ENCODE measurements at regions not wholly inside any gene's neighbourhood (a gene's known extent, or its start where the extent isn't known, plus 50 kb on each side); places are given as distances from the start of the nearest gene placed in this dataset.
"Not testable (repeated sequence)": the region's sequence is repeated elsewhere in the genome, so short reads cannot be mapped to it uniquely, and the experiment has no call there.

GRCh38 chr6:170018422-170018935 is 267.1 kb downstream of the ERMARD start:
- DNase-seq (ENCODE audit: low spot score) = no peak

GRCh38 chr6:170017603-170018320 is 266.3 kb downstream of the ERMARD start:
- DNase-seq (ENCODE audit: low spot score) = no peak

- DNase-seq (ENCODE audit: low spot score) = no peak
These were observed 262.4 kb downstream of the ERMARD start for GRCh38 chr6:170013815-170014214.

- DNase-seq (ENCODE audit: low spot score) = no peak
These were observed 260.6 kb downstream of the ERMARD start for GRCh38 chr6:170012037-170012330.

GRCh38 chr6:170011204-170012036 is 260.0 kb downstream of the ERMARD start:
- no peak for DNase-seq (ENCODE audit: low spot score)

GRCh38 chr6:170010665-170011203 is 259.3 kb downstream of the ERMARD start:
- no peak for DNase-seq (ENCODE audit: low spot score)

GRCh38 chr6:170008294-170008785 is 256.9 kb downstream of the ERMARD start:
- DNase-seq (ENCODE audit: low spot score) = no peak

- DNase-seq (ENCODE audit: low spot score) = no peak
These were observed 256.3 kb downstream of the ERMARD start for GRCh38 chr6:170007468-170008293.

- no peak for DNase-seq (ENCODE audit: low spot score)
These were observed 255.6 kb downstream of the ERMARD start for GRCh38 chr6:170006900-170007467.

GRCh38 chr6:170006071-170006899 is 254.9 kb downstream of the ERMARD start:
- no peak for DNase-seq (ENCODE audit: low spot score)

GRCh38 chr6:170005665-170006064 is 254.2 kb downstream of the ERMARD start:
- no peak for DNase-seq (ENCODE audit: low spot score)

- no peak for DNase-seq (ENCODE audit: low spot score)
These were observed 253.3 kb downstream of the ERMARD start for GRCh38 chr6:170004585-170005210.

GRCh38 chr6:170003451-170004160 is 252.2 kb downstream of the ERMARD start:
- DNase-seq (ENCODE audit: low spot score) = no peak

- no peak for DNase-seq (ENCODE audit: low spot score)
These were observed 251.6 kb downstream of the ERMARD start for GRCh38 chr6:170003027-170003426.

- DNase-seq (ENCODE audit: low spot score) = not testable (repeated sequence)
These were observed 250.4 kb downstream of the ERMARD start for GRCh38 chr6:170001782-170002181.

GRCh38 chr6:170000071-170000843 is 248.8 kb downstream of the ERMARD start:
- DNase-seq (ENCODE audit: low spot score) = no peak

- DNase-seq (ENCODE audit: low spot score) = no peak
These were observed 247.9 kb downstream of the ERMARD start for GRCh38 chr6:169999367-169999766.

- DNase-seq (ENCODE audit: low spot score) = no peak
These were observed 247.0 kb downstream of the ERMARD start for GRCh38 chr6:169998457-169998856.

GRCh38 chr6:169997930-169998218 is 246.5 kb downstream of the ERMARD start:
- DNase-seq (ENCODE audit: low spot score) = no peak
